ENCODE measurements at regions not wholly inside any gene's neighbourhood (a gene's known extent, or its start where the extent isn't known, plus 50 kb on each side); places are given as distances from the start of the nearest gene placed in this dataset.

DNA sequence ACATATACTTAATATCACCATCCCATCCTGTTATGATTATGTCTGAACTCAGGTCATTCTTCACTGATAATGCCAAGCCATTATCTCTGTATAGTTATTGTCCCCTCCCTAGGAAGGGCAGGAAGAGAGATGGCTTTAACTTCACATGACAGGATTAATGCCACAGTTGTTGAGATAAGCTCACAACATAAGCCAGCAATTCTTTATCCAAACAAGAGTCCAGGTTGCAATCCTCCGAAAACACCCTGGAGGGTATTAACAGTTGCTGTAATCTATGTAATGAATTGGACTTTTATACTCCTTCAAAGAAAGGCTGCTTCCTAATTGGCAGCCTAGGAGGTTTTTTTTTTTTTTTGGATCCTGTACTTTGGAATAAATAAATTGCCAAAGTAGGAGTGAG, 779.4 kb downstream of the SEMA5A start:
- TF ChIP-seq POLR2A (IDR thresholded peaks at IDR 0.05) (no peak), CTCF (IDR thresholded peaks at IDR 0.05) (no peak)
